ENCODE measurements at regions not wholly inside any gene's neighbourhood (a gene's known extent, or its start where the extent isn't known, plus 50 kb on each side); places are given as distances from the start of the nearest gene placed in this dataset.

GRCh38 chr1:30589083-30589482 is 134.3 kb downstream of the MATN1 start:
- Histone ChIP-seq H3K27me3 (replicated peaks in 1 of 2; ENCODE audit: control insufficient read depth in 2 of 2, insufficient read depth in 2 of 2, low read length in 1 of 2) (no peaks in the 10 kb centered on the region; a peak in 1 of 4 replicates), H3K4me1 (ENCODE audit: control insufficient read depth, insufficient read depth, low read length) (no peaks in the 10 kb centered on the region), H3K9me3 (replicated peaks; ENCODE audit: control insufficient read depth, insufficient read depth, low read length) (no peaks in the 10 kb centered on the region), H3K4me3 (no peak overlapping the region), H3K9ac (ENCODE audit: control insufficient read depth, insufficient read depth, low read length) (no peak overlapping the region), H3K4me2 (ENCODE audit: control insufficient read depth, insufficient read depth) (no peak overlapping the region), H4K20me1 (ENCODE audit: control insufficient read depth, insufficient read depth) (no peaks in the 10 kb centered on the region), H3K36me3 (ENCODE audit: control insufficient read depth in 2 of 2, insufficient read depth in 2 of 2, low read length in 1 of 2) (no peaks in the 10 kb centered on the region), H2AFZ (ENCODE audit: control insufficient read depth, low read depth, low read length) (no peak overlapping the region), H3K79me2 (ENCODE audit: control insufficient read depth, insufficient read depth, low read length) (no peaks in the 10 kb centered on the region), H3K27ac (ENCODE audit: control insufficient read depth, insufficient read depth) (no peak overlapping the region)
- RAD21 ChIA-PET (ENCODE audit: unreplicated experiment), result no interaction called here
- FAIRE-seq (no peak), ATAC-seq (no peak), DNase-seq (ENCODE audit: low read depth, low spot score) (no peak)
- intact Hi-C loops (cut with micrococcal nuclease; ENCODE audit: unreplicated experiment) (no loop called here), in situ Hi-C loops (cut with MboI) (no loop called here)
- no TSS peak for BruUV-seq (replicated peaks)
- POLR2A ChIA-PET, result no interaction called here
- SMC1A ChIA-PET (ENCODE audit: uncharacterized antibody, unreplicated experiment), result no interaction called here
- 35% methylated on average over 5 of the region's 5 CpGs for WGBS (ENCODE audit: insufficient coverage, insufficient replicate concordance, low lambda C conversion rate, missing lambda C conversion rate)
- TF ChIP-seq SIN3A (IDR thresholded peaks at IDR 0.05; ENCODE audit: low read depth, low read length) (no peak), PKNOX1 (IDR thresholded peaks at IDR 0.05) (no peak), SREBF1 (IDR thresholded peaks at IDR 0.05; ENCODE audit: low read length) (no peak), NR2F1 (conservative IDR thresholded peaks at IDR 0.05) (no peak), ZNF217 (IDR thresholded peaks at IDR 0.05) (no peak), RB1 (IDR thresholded peaks at IDR 0.05; ENCODE audit: borderline replicate concordance) (no peak), ATF3 (IDR thresholded peaks at IDR 0.05; ENCODE audit: borderline replicate concordance, extremely low read depth, low read depth, low read length) (no peak), SRF (IDR thresholded peaks at IDR 0.05; ENCODE audit: low read depth in 2 of 2, low read length in 2 of 2) (no peak), ZBTB40 (IDR thresholded peaks at IDR 0.05; ENCODE audit: borderline replicate concordance) (no peak), JUND (IDR thresholded peaks at IDR 0.05; ENCODE audit: low read depth, low read length) (no peak), HCFC1 (IDR thresholded peaks at IDR 0.05; ENCODE audit: low read length) (no peak), ZBED1 (IDR thresholded peaks at IDR 0.05; ENCODE audit: borderline replicate concordance) (no peak), MXI1 (IDR thresholded peaks at IDR 0.05; ENCODE audit: low read depth, low read length) (no peak)
- CTCF ChIA-PET, result no interaction called here
